ENCODE measurements at regions not wholly inside any gene's neighbourhood (a gene's known extent, or its start where the extent isn't known, plus 50 kb on each side); places are given as distances from the start of the nearest gene placed in this dataset.

GRCh38 chr11:130705670-130706421, 210.4 kb downstream of the SNX19 start:
- DNase-seq (no peak), ATAC-seq (no peak)
- H3K27ac Mint-ChIP-seq: no peak overlapping the region
- no peaks in the 10 kb centered on the region for H3K27me3 Mint-ChIP-seq (ENCODE audit: low read depth)
- POLR2A ChIA-PET: no interaction called here
- CTCF ChIA-PET: no interaction called here
- H3K36me3 Mint-ChIP-seq (ENCODE audit: low read depth): no peaks in the 10 kb centered on the region
- no peak overlapping the region for H3K4me3 Mint-ChIP-seq
- no peaks in the 10 kb centered on the region for H3K4me1 Mint-ChIP-seq (ENCODE audit: low read depth)
- H3K9me3 Mint-ChIP-seq (ENCODE audit: insufficient read depth): no peaks in the 10 kb centered on the region

DNA sequence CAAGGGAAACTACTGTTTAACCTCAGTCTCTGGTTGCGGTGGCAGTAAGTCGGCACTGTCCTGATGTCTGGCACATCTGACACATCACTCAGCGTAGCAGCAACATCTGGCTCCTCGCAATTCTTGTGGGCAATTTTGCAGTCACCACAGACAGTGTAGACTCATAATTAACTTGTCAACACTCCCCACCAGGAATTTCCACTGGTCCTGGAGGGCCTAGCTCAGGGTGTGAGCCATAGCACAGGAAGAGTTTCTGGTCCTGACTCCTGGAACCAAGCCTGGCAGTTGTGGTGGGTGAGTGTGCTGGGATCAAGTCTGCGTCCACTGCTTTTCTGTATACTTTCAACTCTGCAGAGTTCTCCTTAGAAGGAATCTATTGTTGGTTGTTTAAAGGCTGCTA, 209.7 kb downstream of the SNX19 start:
- DNase-seq (no peak), ATAC-seq (no peak)
- Mint-ChIP-seq H3K36me3 (ENCODE audit: low read depth) (no peaks in the 10 kb centered on the region), H3K4me3 (no peak overlapping the region), H3K27ac (no peak overlapping the region), H3K9me3 (ENCODE audit: insufficient read depth) (no peaks in the 10 kb centered on the region), H3K27me3 (ENCODE audit: low read depth) (no peaks in the 10 kb centered on the region), H3K4me1 (ENCODE audit: low read depth) (no peaks in the 10 kb centered on the region)
- POLR2A ChIA-PET: no interaction called here
- CTCF ChIA-PET: no interaction called here

GRCh38 chr11:130707217-130707616, 209.1 kb downstream of the SNX19 start:
- Mint-ChIP-seq H3K27ac (no peak overlapping the region), H3K27me3 (ENCODE audit: low read depth) (no peaks in the 10 kb centered on the region), H3K4me3 (no peak overlapping the region), H3K9me3 (ENCODE audit: insufficient read depth) (no peaks in the 10 kb centered on the region), H3K4me1 (ENCODE audit: low read depth) (no peaks in the 10 kb centered on the region), H3K36me3 (ENCODE audit: low read depth) (no peaks in the 10 kb centered on the region)
- DNase-seq (no peak), ATAC-seq (no peak)
- ChIA-PET POLR2A (no interaction called here), CTCF (no interaction called here)

DNA sequence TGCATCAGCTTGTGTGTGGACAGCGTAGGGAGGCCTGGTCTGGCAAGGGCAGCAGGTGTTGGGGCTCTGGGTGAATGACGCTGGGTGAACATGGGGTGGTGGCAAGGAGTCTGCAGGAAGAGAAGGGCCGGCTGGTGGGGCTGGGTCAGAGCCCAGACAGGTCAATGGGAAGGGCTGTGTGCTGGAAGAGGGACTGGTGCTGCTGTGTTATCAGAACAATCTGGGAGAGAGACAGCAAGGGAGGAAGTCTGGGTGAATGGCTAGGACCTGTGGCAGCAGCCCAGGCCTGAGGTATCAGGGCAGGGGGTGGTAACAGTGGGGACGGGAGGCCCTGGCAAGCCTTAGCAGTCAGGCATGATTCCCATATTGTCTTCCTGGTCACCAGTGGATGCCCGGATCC, 206.7 kb downstream of the SNX19 start:
- Mint-ChIP-seq H3K4me1 (ENCODE audit: low read depth) (no peaks in the 10 kb centered on the region), H3K27ac (no peak overlapping the region), H3K27me3 (ENCODE audit: low read depth) (no peaks in the 10 kb centered on the region), H3K36me3 (ENCODE audit: low read depth) (no peaks in the 10 kb centered on the region), H3K9me3 (ENCODE audit: insufficient read depth) (no peaks in the 10 kb centered on the region), H3K4me3 (no peak overlapping the region)
- DNase-seq: no peak
- ATAC-seq: no peak
- CTCF ChIA-PET: no interaction called here
- POLR2A ChIA-PET: no interaction called here

- DNase-seq: no peak
- no peak overlapping the region for H3K27ac Mint-ChIP-seq
- H3K9me3 Mint-ChIP-seq (ENCODE audit: insufficient read depth): no peaks in the 10 kb centered on the region
- POLR2A ChIA-PET: no interaction called here
- CTCF ChIA-PET: no interaction called here
- H3K36me3 Mint-ChIP-seq (ENCODE audit: low read depth): no peaks in the 10 kb centered on the region
- no peaks in the 10 kb centered on the region for H3K27me3 Mint-ChIP-seq (ENCODE audit: low read depth)
- no peaks in the 10 kb centered on the region for H3K4me1 Mint-ChIP-seq (ENCODE audit: low read depth)
- no peak for ATAC-seq
- no peak overlapping the region for H3K4me3 Mint-ChIP-seq
Observed at GRCh38 chr11:130710021-130710420, 206.3 kb downstream of the SNX19 start.

DNA sequence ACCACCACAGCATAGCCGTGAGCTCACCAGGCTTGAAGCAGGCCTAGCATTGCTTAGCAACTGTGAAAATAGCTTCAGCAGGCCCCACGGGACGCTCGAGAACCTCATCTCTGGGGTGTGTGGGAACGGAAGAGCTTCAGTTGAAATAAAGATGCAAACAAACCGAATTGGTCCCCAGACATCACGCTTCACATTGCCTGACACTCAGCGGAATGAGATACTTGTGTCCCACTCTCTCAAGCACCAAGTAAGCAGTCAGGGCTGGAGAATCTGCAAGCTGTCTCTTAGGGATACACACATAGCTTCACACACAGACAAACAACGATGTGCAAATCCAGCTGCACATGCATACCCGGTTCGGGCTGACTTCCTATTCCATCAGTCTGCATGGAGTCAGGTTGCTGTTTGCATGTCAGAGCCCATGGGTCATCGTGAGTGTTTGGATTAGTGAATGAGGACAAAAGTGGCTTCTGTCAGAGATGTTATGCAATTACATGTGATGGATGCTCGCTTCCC, 205.7 kb downstream of the SNX19 start:
- Mint-ChIP-seq H3K27me3 (ENCODE audit: low read depth) (no peaks in the 10 kb centered on the region), H3K36me3 (ENCODE audit: low read depth) (no peaks in the 10 kb centered on the region), H3K9me3 (ENCODE audit: insufficient read depth) (no peaks in the 10 kb centered on the region), H3K4me3 (no peak overlapping the region), H3K4me1 (ENCODE audit: low read depth) (no peaks in the 10 kb centered on the region), H3K27ac (no peak overlapping the region)
- ChIA-PET CTCF (no interaction called here), POLR2A (no interaction called here)
- DNase-seq: no peak
- no peak for ATAC-seq

GRCh38 chr11:130711193-130711592, 205.1 kb downstream of the SNX19 start:
- Mint-ChIP-seq H3K4me1 (ENCODE audit: low read depth) (no peaks in the 10 kb centered on the region), H3K27ac (no peak overlapping the region), H3K4me3 (no peak overlapping the region), H3K27me3 (ENCODE audit: low read depth) (no peaks in the 10 kb centered on the region), H3K36me3 (ENCODE audit: low read depth) (no peaks in the 10 kb centered on the region), H3K9me3 (ENCODE audit: insufficient read depth) (no peaks in the 10 kb centered on the region)
- no peak for ATAC-seq
- ChIA-PET CTCF (no interaction called here), POLR2A (no interaction called here)
- no peak for DNase-seq

- POLR2A ChIA-PET: no interaction called here
- ATAC-seq: no peak
- Mint-ChIP-seq H3K4me3 (no peak overlapping the region), H3K4me1 (ENCODE audit: low read depth) (no peaks in the 10 kb centered on the region), H3K27ac (no peak overlapping the region), H3K27me3 (ENCODE audit: low read depth) (no peaks in the 10 kb centered on the region), H3K36me3 (ENCODE audit: low read depth) (no peaks in the 10 kb centered on the region), H3K9me3 (ENCODE audit: insufficient read depth) (no peaks in the 10 kb centered on the region)
- CTCF ChIA-PET: no interaction called here
- no peak for DNase-seq
Observed at GRCh38 chr11:130712480-130712879, 203.8 kb downstream of the SNX19 start.

DNA sequence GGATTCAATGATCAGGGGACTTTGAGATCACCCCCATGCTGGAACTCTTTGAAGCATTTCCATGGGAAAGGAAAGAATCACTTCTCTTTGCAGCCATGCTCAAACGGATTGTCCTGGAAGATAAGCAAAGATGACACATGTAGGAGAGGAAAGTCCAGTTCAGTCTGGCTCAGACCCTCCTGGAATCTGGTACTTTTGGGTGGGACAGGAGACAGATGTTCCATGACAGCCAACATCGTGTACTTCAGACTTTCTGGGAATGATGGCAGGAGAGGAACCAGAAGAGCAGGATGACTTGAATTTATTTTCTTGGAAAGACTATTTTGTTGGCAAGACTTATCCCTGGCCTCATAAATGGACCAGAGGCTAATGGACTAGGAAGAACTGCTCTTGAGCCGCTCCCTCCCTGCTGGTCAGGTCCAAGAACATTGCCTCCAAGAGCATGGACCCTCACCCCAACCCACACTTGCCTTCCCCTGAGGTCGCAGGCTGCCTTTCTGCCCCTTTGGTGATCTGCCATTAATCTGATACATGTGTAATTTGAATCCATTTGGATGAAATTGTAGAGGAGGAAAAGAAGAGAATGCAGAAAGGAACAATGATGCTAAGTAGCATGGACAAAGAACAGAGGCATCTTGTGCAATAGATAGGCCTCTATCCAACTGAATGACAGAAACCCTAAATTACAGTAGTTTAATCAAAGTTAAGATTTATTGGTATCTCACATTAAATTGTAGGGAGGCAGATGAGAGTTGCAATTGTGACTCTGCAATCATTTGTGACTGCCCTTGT, 201.0 kb downstream of the SNX19 start:
- DNase-seq (no peak), ATAC-seq (no peak)
- H3K36me3 Mint-ChIP-seq (ENCODE audit: low read depth): no peaks in the 10 kb centered on the region
- no peak overlapping the region for H3K4me3 Mint-ChIP-seq
- H3K27ac Mint-ChIP-seq: no peak overlapping the region
- no peaks in the 10 kb centered on the region for H3K9me3 Mint-ChIP-seq (ENCODE audit: insufficient read depth)
- H3K4me1 Mint-ChIP-seq (ENCODE audit: low read depth): no peaks in the 10 kb centered on the region
- H3K27me3 Mint-ChIP-seq (ENCODE audit: low read depth): no peaks in the 10 kb centered on the region
- CTCF ChIA-PET: no interaction called here
- POLR2A ChIA-PET: no interaction called here

DNA sequence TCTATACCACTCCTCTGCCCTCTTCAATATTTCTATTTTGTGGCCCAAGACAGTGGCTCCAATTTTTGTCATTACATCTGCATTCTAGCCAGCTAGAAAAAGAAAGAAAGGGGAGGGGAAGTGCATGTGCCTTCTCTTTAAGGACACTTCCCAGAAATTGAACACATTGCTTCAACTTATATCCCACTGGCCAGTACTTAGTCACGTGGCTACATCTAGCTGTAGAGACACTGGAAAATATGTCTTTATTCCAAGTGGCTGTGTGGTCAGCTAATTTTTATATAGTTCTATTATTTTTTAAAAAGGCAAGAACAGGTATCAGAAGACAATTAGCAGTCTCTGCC, 200.4 kb downstream of the SNX19 start:
- H3K27ac Mint-ChIP-seq: no peak overlapping the region

DNA sequence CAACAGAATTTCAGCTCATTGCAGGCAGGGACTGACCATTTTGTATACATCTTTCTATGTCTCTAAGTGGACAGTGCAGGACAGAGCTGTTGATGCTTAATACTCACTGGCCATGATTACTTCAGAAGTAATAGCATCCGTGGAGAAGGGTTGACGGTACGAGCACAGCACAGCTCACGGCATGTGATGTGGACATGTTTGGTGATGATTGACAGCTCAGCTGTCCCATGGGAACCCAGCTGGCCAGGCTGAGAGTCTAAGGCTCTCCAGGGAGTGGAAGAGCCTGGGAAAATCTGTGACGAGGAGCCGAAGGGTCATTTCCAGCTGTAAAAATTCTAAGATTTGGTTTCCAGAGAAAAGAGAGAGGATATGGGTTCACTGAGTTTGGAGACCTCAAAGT, 198.2 kb downstream of the SNX19 start:
- Mint-ChIP-seq H3K4me3 (no peak overlapping the region), H3K27me3 (ENCODE audit: low read depth) (no peaks in the 10 kb centered on the region), H3K9me3 (ENCODE audit: insufficient read depth) (no peaks in the 10 kb centered on the region), H3K4me1 (ENCODE audit: low read depth) (no peaks in the 10 kb centered on the region), H3K27ac (no peak overlapping the region), H3K36me3 (ENCODE audit: low read depth) (no peaks in the 10 kb centered on the region)
- DNase-seq (no peak), ATAC-seq (no peak)
- CTCF ChIA-PET: no interaction called here
- POLR2A ChIA-PET: no interaction called here

More for the DNA sequence above, 200.4 kb downstream of the SNX19 start:
- ChIA-PET POLR2A (no interaction called here), CTCF (no interaction called here)
- Mint-ChIP-seq H3K4me1 (ENCODE audit: low read depth) (no peaks in the 10 kb centered on the region), H3K36me3 (ENCODE audit: low read depth) (no peaks in the 10 kb centered on the region), H3K27me3 (ENCODE audit: low read depth) (no peaks in the 10 kb centered on the region), H3K4me3 (no peak overlapping the region), H3K9me3 (ENCODE audit: insufficient read depth) (no peaks in the 10 kb centered on the region)
- no peak for DNase-seq
- ATAC-seq: no peak

DNA sequence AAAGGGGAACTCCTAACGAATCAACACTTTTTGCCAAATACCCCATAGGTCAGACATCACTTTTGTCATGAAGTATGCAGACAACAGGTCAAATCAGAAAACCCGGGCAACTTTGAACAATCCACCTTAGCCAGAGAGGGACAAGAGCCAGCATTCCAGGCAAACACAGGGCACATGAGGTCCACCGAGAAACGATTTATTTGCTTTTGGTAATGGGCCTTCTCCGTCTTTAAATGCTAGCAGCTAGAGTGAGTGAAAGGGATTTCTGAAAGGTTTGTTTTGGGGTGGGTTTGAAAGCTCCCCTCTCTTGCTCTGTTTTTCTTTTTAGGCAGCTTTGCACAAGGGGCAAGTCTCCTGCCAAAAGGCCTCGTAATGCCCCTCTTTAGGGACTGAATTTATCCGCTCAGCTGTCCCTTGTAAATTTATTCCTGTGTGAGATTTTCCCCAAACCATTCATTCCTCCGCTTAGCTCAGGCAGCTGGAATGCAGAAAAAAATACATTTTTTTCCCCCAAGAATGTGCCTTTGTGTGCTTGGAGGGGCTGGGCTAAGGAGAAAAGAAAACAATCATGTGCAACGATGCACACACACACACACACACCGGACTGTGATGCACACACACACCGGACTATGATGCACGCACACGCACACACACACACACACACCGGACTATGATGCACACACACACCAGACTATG, 196.9 kb downstream of the SNX19 start:
- ATAC-seq (no peak), DNase-seq (no peak)
- Mint-ChIP-seq H3K36me3 (ENCODE audit: low read depth) (no peaks in the 10 kb centered on the region), H3K4me3 (no peak overlapping the region), H3K27me3 (ENCODE audit: low read depth) (no peaks in the 10 kb centered on the region), H3K27ac (no peak overlapping the region), H3K9me3 (ENCODE audit: insufficient read depth) (no peaks in the 10 kb centered on the region), H3K4me1 (ENCODE audit: low read depth) (no peaks in the 10 kb centered on the region)
- ChIA-PET POLR2A (no interaction called here), CTCF (interaction anchor here (1.2 kb wide), 1 partner anchor 11 kb away, joined by 3 read pairs; no protein-coding TSS in a partner anchor)

All from activated CD8-positive, alpha-beta T cell treated with anti-CD3 and anti-CD28 coated beads, Interleukin-2, amount 10 ng/mL, durations not matched to agents 7 days and 5 days (primary cell).